Chondrocyte (in vitro differentiated cells): ENCODE measurements at regions not wholly inside any gene's neighbourhood (a gene's known extent, or its start where the extent isn't known, plus 50 kb on each side); places are given as distances from the start of the nearest gene placed in this dataset.

ENCODE experiments used
- DNase-seq: peaks from one replicate; pipeline ENCODE4 v3.0.0; 2021; ENCODE audit warnings: mixed read lengths, low spot score
- H3K27ac Mint-ChIP-seq: one replicate; pipeline ENCODE4 v1.8.0; 2021; ENCODE audit warnings: mild to moderate bottlenecking, moderate library complexity, mixed read lengths; ENCODE audit not compliant: unreplicated experiment
- H3K27me3 Mint-ChIP-seq: 2 replicates; pipeline ENCODE4 v1.8.0; 2021; ENCODE audit warnings: low read depth, mixed read lengths
- H3K36me3 Mint-ChIP-seq: 2 replicates; pipeline ENCODE4 v1.8.0; 2021; ENCODE audit warnings: low read depth, mixed read lengths
- H3K4me1 Mint-ChIP-seq: 2 replicates; pipeline ENCODE4 v1.8.0; 2021; ENCODE audit warnings: low read depth, mild to moderate bottlenecking, mixed read lengths
- H3K4me3 Mint-ChIP-seq: one replicate; pipeline ENCODE4 v1.8.0; 2021; ENCODE audit warnings: mild to moderate bottlenecking, moderate library complexity, mixed read lengths; ENCODE audit not compliant: unreplicated experiment
- H3K9me3 Mint-ChIP-seq: 2 replicates; pipeline ENCODE4 v1.8.0; 2021; ENCODE audit warnings: low read depth, mixed read lengths
- CTCF ChIP-seq: fragments of 200-600 bp; sonication (generic); IDR thresholded peaks from 2 replicates; pipeline ENCODE4 v1.5.0; 2021; ENCODE audit warnings: antibody characterized with exemption, mild to moderate bottlenecking, moderate library complexity

GRCh38 chr15:77722759-77723460 is 90.2 kb upstream of the LINGO1 start:
- no peaks in the 10 kb centered on the region for H3K36me3 Mint-ChIP-seq
- no peak for TF ChIP-seq CTCF
- no peaks in the 10 kb centered on the region for H3K9me3 Mint-ChIP-seq
- H3K4me3 Mint-ChIP-seq: no peak overlapping the region
- peaks cover 29% of the 10 kb centered on the region for H3K27me3 Mint-ChIP-seq
- H3K4me1 Mint-ChIP-seq: no peaks in the 10 kb centered on the region
- H3K27ac Mint-ChIP-seq: no peak overlapping the region
- no peak for DNase-seq

GRCh38 chr15:77721963-77722362 is 89.3 kb upstream of the LINGO1 start:
- no peak overlapping the region for H3K27ac Mint-ChIP-seq
- no peak for TF ChIP-seq CTCF
- no peaks in the 10 kb centered on the region for H3K36me3 Mint-ChIP-seq
- H3K4me1 Mint-ChIP-seq: no peaks in the 10 kb centered on the region
- no peaks in the 10 kb centered on the region for H3K9me3 Mint-ChIP-seq
- DNase-seq: no peak
- no peak overlapping the region for H3K4me3 Mint-ChIP-seq
- peaks cover 29% of the 10 kb centered on the region for H3K27me3 Mint-ChIP-seq

GRCh38 chr15:77720655-77721054 is 87.9 kb upstream of the LINGO1 start:
- Mint-ChIP-seq H3K4me3 (no peak overlapping the region), H3K9me3 (no peaks in the 10 kb centered on the region), H3K36me3 (no peaks in the 10 kb centered on the region), H3K4me1 (no peaks in the 10 kb centered on the region), H3K27ac (no peak overlapping the region), H3K27me3 (peaks cover 26% of the 10 kb centered on the region)
- DNase-seq: no peak
- no peak for TF ChIP-seq CTCF

GRCh38 chr15:77720173-77720572 is 87.5 kb upstream of the LINGO1 start:
- DNase-seq: no peak
- H3K27ac Mint-ChIP-seq: no peak overlapping the region
- H3K4me1 Mint-ChIP-seq: no peaks in the 10 kb centered on the region
- no peaks in the 10 kb centered on the region for H3K9me3 Mint-ChIP-seq
- no peak for TF ChIP-seq CTCF
- peaks cover 27% of the 10 kb centered on the region for H3K27me3 Mint-ChIP-seq
- no peaks in the 10 kb centered on the region for H3K36me3 Mint-ChIP-seq
- no peak overlapping the region for H3K4me3 Mint-ChIP-seq

GRCh38 chr15:77719450-77719849 is 86.7 kb upstream of the LINGO1 start:
- Mint-ChIP-seq H3K27me3 (peaks cover 30% of the 10 kb centered on the region), H3K9me3 (no peaks in the 10 kb centered on the region), H3K4me1 (peaks cover 2% of the 10 kb centered on the region), H3K4me3 (no peak overlapping the region), H3K36me3 (no peaks in the 10 kb centered on the region), H3K27ac (no peak overlapping the region)
- no peak for TF ChIP-seq CTCF
- DNase-seq: no peak
